Liver (tissue), 3 donors: ENCODE measurements at regions not wholly inside any gene's neighbourhood (a gene's known extent, or its start where the extent isn't known, plus 50 kb on each side); places are given as distances from the start of the nearest gene placed in this dataset.

ENCODE experiments used
- ATF3 ChIP-seq: IDR thresholded peaks from 2 replicates; pipeline ENCODE4 v1.6.1; 2016; ENCODE audit warnings: antibody characterized with exemption
- JUND ChIP-seq, 2 donors: IDR thresholded peaks; 2 replicates each; pipeline ENCODE4 v1.6.1; 2016; ENCODE audit warnings: antibody characterized with exemption in 2 of 2
- MAX ChIP-seq: IDR thresholded peaks from 2 replicates; pipeline ENCODE4 v1.6.1; 2016; ENCODE audit warnings: antibody characterized with exemption
- TAF1 ChIP-seq: conservative IDR thresholded peaks from 2 replicates; pipeline ENCODE4 v1.6.1; 2016; ENCODE audit warnings: antibody characterized with exemption, mild to moderate bottlenecking
- YY1 ChIP-seq: IDR thresholded peaks from 2 replicates; pipeline ENCODE4 v1.6.1; 2016; ENCODE audit warnings: antibody characterized with exemption, mild to moderate bottlenecking
- TF ChIP-seq, protein P1 (sequence below): fragments of 150-350 bp; IDR thresholded peaks from 2 replicates; pipeline ENCODE4 v1.5.1; 2017; ENCODE audit warnings: improper control_type of control experiment, low read depth, low read length; ENCODE audit not compliant: missing input control
- donor health status: healthy.
- donor health status: healthy.

- TF ChIP-seq, protein P1, sequence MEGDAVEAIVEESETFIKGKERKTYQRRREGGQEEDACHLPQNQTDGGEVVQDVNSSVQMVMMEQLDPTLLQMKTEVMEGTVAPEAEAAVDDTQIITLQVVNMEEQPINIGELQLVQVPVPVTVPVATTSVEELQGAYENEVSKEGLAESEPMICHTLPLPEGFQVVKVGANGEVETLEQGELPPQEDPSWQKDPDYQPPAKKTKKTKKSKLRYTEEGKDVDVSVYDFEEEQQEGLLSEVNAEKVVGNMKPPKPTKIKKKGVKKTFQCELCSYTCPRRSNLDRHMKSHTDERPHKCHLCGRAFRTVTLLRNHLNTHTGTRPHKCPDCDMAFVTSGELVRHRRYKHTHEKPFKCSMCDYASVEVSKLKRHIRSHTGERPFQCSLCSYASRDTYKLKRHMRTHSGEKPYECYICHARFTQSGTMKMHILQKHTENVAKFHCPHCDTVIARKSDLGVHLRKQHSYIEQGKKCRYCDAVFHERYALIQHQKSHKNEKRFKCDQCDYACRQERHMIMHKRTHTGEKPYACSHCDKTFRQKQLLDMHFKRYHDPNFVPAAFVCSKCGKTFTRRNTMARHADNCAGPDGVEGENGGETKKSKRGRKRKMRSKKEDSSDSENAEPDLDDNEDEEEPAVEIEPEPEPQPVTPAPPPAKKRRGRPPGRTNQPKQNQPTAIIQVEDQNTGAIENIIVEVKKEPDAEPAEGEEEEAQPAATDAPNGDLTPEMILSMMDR = no peak
- TF ChIP-seq ATF3 (no peak), TAF1 (no peak), MAX (no peak), YY1 (no peak), JUND (IDR thresholded peaks at IDR 0.05) (no peak)
These were observed 186.4 kb upstream of the MMS22L start for GRCh38 chr6:97469451-97469850.
